ENCODE measurements at regions not wholly inside any gene's neighbourhood (a gene's known extent, or its start where the extent isn't known, plus 50 kb on each side); places are given as distances from the start of the nearest gene placed in this dataset.

DNA sequence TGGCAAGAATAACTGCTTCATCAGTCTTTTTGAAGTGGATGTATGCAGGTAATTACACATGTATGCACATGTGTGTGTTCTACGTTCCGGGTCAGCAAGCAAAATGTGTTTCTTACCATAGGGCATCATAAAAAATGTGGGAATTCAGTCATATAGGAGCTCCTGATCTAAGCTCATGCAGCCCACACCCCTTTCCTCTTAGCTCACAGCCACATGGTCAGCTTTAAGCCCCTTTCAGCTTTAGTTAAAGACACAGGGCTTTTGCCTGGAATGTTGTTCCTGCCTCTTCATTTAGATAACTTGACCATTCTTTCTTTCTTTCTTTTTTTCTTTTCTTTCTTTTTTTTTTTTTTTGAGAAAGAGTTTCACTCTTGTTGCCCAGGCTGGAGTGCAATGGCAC, 258.1 kb downstream of the RPS24 start:
- H3K36me3 ChIP-seq (ENCODE audit: control insufficient read depth in 4 of 4, insufficient read depth in 4 of 4, low read length in 4 of 4) = no peaks in the 10 kb centered on the region
- TF ChIP-seq, protein P1, sequence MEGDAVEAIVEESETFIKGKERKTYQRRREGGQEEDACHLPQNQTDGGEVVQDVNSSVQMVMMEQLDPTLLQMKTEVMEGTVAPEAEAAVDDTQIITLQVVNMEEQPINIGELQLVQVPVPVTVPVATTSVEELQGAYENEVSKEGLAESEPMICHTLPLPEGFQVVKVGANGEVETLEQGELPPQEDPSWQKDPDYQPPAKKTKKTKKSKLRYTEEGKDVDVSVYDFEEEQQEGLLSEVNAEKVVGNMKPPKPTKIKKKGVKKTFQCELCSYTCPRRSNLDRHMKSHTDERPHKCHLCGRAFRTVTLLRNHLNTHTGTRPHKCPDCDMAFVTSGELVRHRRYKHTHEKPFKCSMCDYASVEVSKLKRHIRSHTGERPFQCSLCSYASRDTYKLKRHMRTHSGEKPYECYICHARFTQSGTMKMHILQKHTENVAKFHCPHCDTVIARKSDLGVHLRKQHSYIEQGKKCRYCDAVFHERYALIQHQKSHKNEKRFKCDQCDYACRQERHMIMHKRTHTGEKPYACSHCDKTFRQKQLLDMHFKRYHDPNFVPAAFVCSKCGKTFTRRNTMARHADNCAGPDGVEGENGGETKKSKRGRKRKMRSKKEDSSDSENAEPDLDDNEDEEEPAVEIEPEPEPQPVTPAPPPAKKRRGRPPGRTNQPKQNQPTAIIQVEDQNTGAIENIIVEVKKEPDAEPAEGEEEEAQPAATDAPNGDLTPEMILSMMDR (IDR thresholded peaks at IDR 0.05; ENCODE audit: control extremely low read depth, extremely low read depth) = no peak
- H3K9me3 ChIP-seq (ENCODE audit: control insufficient read depth in 4 of 4, insufficient read depth in 3 of 4, low read length in 3 of 4) = no peaks in the 10 kb centered on the region
- DNase-seq (no peak), ATAC-seq (ENCODE audit: insufficient read depth, low FRiP score) (no peak)
- WGBS, 2 donors = 87% methylated on average over 2 of the region's 2 CpGs
- H3K9ac ChIP-seq (ENCODE audit: insufficient read depth in 1 of 2, low read length in 2 of 2) = no peak overlapping the region
- no peak overlapping the region for H3K27ac ChIP-seq (ENCODE audit: low read depth in 1 of 2, low read length in 1 of 2)
- H3K27me3 ChIP-seq (ENCODE audit: control insufficient read depth in 3 of 3, insufficient read depth in 3 of 3, low read length in 2 of 3) = no peaks in the 10 kb centered on the region
- peaks cover 0 to 26% (median 3%) of the 10 kb centered on the region in 5 donors for H3K4me1 ChIP-seq (ENCODE audit: control insufficient read depth in 5 of 5, insufficient read depth in 5 of 5, low read length in 5 of 5)
- no peak overlapping the region for H3K4me3 ChIP-seq

DNA sequence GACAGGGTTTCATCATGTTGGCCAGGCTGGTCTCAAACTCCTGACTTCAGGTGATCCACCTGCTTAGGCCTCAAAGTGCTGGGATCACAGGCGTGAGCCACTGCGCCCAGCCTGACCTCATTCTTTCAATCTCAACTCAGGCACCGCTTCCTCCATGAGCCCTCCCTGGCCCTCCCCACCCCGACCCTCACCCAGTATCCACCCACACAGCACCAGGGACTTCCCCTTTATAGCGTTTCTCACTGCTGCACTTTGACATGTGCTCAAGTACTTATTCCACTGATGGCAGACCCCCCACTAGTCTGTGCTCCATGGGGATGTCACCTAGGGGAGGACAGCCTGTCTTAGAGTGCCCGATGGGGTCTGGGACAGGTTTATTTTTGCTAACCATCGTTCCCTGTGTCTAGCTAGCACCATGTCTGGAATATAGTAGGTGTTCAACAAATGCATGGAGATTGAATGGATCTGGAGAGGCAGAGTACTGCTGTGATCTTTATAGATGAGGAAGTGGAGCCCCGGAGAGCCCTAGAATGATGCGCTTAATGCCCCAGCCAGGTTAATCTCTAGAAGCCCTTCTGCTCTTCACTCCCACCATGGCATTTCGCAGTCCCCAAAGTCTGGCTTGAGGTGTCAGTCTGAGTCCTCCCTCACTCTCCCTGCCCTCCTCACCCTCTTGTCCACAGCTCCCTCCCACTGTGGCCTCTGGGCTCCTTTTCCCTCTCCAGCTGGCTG, 258.8 kb downstream of the RPS24 start:
- no peak for ATAC-seq (ENCODE audit: insufficient read depth, low FRiP score)
- Histone ChIP-seq H3K9me3 (ENCODE audit: control insufficient read depth in 4 of 4, insufficient read depth in 3 of 4, low read length in 3 of 4) (no peaks in the 10 kb centered on the region), H3K27ac (ENCODE audit: low read depth in 1 of 2, low read length in 1 of 2) (no peak overlapping the region), H3K4me3 (no peak overlapping the region), H3K4me1 (ENCODE audit: control insufficient read depth in 5 of 5, insufficient read depth in 5 of 5, low read length in 5 of 5) (peaks cover 0 to 26% (median 3%) of the 10 kb centered on the region in 5 donors), H3K27me3 (ENCODE audit: control insufficient read depth in 3 of 3, insufficient read depth in 3 of 3, low read length in 2 of 3) (no peaks in the 10 kb centered on the region), H3K9ac (ENCODE audit: insufficient read depth in 1 of 2, low read length in 2 of 2) (no peak overlapping the region), H3K36me3 (ENCODE audit: control insufficient read depth in 4 of 4, insufficient read depth in 4 of 4, low read length in 4 of 4) (no peaks in the 10 kb centered on the region)
- no peak for DNase-seq
- WGBS, 2 donors = 67 to 69% methylated on average over 10 of the region's 10 CpGs
- TF ChIP-seq, protein P1 (IDR thresholded peaks at IDR 0.05; ENCODE audit: control extremely low read depth, extremely low read depth) = no peak

DNA sequence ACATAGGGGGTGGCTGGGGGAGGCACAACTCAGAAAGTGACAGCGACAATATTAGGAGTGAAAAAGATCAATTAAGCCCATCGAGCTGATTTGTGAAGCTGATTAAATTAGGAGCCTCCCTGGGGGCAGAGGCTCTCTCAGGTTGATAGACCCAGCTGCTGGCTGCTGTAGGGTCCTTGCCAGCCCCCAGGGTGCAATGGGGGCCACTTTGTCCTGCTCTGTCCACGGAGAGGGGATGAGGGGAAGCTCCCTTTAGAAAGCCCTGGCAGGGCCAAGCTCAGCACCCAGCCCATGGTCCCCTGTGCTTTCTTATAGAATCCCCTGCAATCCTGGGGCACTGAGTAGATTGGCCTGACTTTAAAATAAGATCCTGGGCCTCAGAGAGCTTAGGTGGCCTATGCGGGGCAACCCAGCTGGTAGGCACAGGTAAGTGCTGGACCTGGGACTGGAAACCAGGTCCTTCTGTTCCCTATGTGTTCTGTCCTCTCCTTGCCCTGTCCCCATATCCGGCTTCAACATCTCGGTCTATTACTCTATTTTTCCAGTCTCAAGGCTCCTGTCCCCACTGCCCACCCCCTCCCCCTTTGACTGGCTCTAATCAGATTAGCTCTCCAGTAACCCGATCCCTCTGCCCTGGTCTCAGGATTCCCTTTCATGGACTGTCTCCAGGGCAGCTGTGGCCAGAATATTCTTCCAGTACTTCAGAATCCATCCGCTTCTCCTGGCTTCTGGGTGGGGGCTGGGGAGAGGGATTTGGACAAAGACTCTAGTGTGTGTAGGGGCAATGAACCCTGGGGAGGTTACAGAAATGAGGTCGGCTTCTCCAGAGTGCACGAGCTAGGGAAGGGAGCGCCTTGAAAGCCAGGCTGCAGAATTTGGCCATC, 259.6 kb downstream of the RPS24 start:
- TF ChIP-seq, protein P1 (IDR thresholded peaks at IDR 0.05; ENCODE audit: control extremely low read depth, extremely low read depth) = no peak
- DNase-seq = peak; percentile 65 to 80 (median 69)

More for the DNA sequence above, 259.6 kb downstream of the RPS24 start:
- Histone ChIP-seq H3K4me1 (ENCODE audit: control insufficient read depth in 5 of 5, insufficient read depth in 5 of 5, low read length in 5 of 5) (peaks cover 0 to 20% (median 3%) of the 10 kb centered on the region in 5 donors), H3K27me3 (ENCODE audit: control insufficient read depth in 3 of 3, insufficient read depth in 3 of 3, low read length in 2 of 3) (no peaks in the 10 kb centered on the region), H3K36me3 (ENCODE audit: control insufficient read depth in 4 of 4, insufficient read depth in 4 of 4, low read length in 4 of 4) (no peaks in the 10 kb centered on the region), H3K4me3 (no peak overlapping the region), H3K27ac (ENCODE audit: low read depth in 1 of 2, low read length in 1 of 2) (no peak overlapping the region), H3K9me3 (ENCODE audit: control insufficient read depth in 4 of 4, insufficient read depth in 3 of 4, low read length in 3 of 4) (no peaks in the 10 kb centered on the region), H3K9ac (ENCODE audit: insufficient read depth in 1 of 2, low read length in 2 of 2) (no peak overlapping the region)
- ATAC-seq (ENCODE audit: insufficient read depth, low FRiP score) = no peak
- WGBS, 2 donors = 78 to 88% methylated on average over 11 of the region's 11 CpGs

All from lung (tissue), 11 donors.